H1 (cell line): ENCODE measurements at regions not wholly inside any gene's neighbourhood (a gene's known extent, or its start where the extent isn't known, plus 50 kb on each side); places are given as distances from the start of the nearest gene placed in this dataset.

Source experiments
- CTCF ChIA-PET: fragments of 300-600 bp; sonication (Branson Sonifier 250); formaldehyde crosslinking; loops from one replicate; lab custom pipeline; 2021; ENCODE audit not compliant: partially characterized antibody; lab: Charles Lee
- POLR2A ChIA-PET: fragments of 300-600 bp; sonication (Branson Sonifier 250); formaldehyde crosslinking; loops from one replicate; lab custom pipeline; 2021; ENCODE audit warnings: inconsistent platforms; ENCODE audit not compliant: partially characterized antibody; lab: Charles Lee
- DNase-seq, 2 experiments: peaks; one replicate each; pipeline versions ENCODE4 v3.0.0 to v3.0.0-alpha.2; 2010 to 2022; ENCODE audit warnings: low spot score in 2 of 2, low read depth in 1 of 2, mixed read lengths in 1 of 2
- FAIRE-seq: peaks from 2 replicates; lab custom pipeline; 2011; peaks lifted over from hg19 to GRCh38; lab: Jason Lieb, UNC
- H2AFZ ChIP-seq: 2 replicates; pipeline ENCODE4 v1.8.1; 2012; ENCODE audit warnings: low read length, inconsistent platforms
- H2AK5ac ChIP-seq: 2 replicates; pipeline ENCODE4 v1.6.1; 2013; ENCODE audit warnings: low read depth, low read length
- H2BK120ac ChIP-seq: replicated peaks from 2 replicates; pipeline ENCODE3; 2013; ENCODE audit warnings: low read depth, low read length, inconsistent platforms
- H2BK12ac ChIP-seq: 2 replicates; pipeline ENCODE4 v1.6.1; 2013; ENCODE audit warnings: low read depth, low read length
- H2BK15ac ChIP-seq: 2 replicates; pipeline ENCODE4 v1.6.1; 2013; ENCODE audit warnings: low read length
- H2BK20ac ChIP-seq: 2 replicates; pipeline ENCODE4 v1.6.1; 2013; ENCODE audit warnings: low read length
- H2BK5ac ChIP-seq: 2 replicates; pipeline ENCODE4 v1.6.1; 2013; ENCODE audit warnings: low read depth, low read length
- H3K14ac ChIP-seq: 2 replicates; pipeline ENCODE4 v1.6.1; 2013; ENCODE audit warnings: inconsistent platforms; ENCODE audit not compliant: insufficient read length
- H3K18ac ChIP-seq: 2 replicates; pipeline ENCODE4 v1.6.1; 2013; ENCODE audit warnings: low read length; ENCODE audit errors: extremely low read depth
- H3K23ac ChIP-seq: 2 replicates; pipeline ENCODE4 v1.6.1; 2013; ENCODE audit warnings: inconsistent platforms; ENCODE audit not compliant: insufficient read length
- H3K23me2 ChIP-seq: 2 replicates; pipeline ENCODE4 v1.6.1; 2013; ENCODE audit warnings: low read depth, low read length
- H3K27ac ChIP-seq: 2 replicates; pipeline ENCODE4 v1.6.1; 2011; ENCODE audit warnings: low read depth, low read length, inconsistent platforms
- H3K27me3 ChIP-seq, 4 experiments: replicated peaks in 1 of 4; 1 replicate in 1 of 4; 2 replicates in 3 of 4; pipeline versions ENCODE4 v1.6.1 to v1.8.1; 2011 to 2013; ENCODE audit warnings: low read length in 3 of 4, mild to moderate bottlenecking in 3 of 4, inconsistent platforms in 2 of 4, mixed read lengths in 2 of 4, moderate library complexity in 1 of 4; ENCODE audit not compliant: control insufficient read depth in 3 of 4, insufficient read depth in 3 of 4; ENCODE audit errors: extremely low read depth in 1 of 4
- H3K36me3 ChIP-seq, 4 experiments: 2 replicates each; pipeline versions ENCODE4 v1.6.1 to v1.8.1; 2011 to 2013; ENCODE audit warnings: mild to moderate bottlenecking in 4 of 4, low read length in 3 of 4, moderate library complexity in 2 of 4, control low read depth in 1 of 4, inconsistent platforms in 1 of 4; ENCODE audit not compliant: insufficient read depth in 4 of 4, control insufficient read depth in 2 of 4
- H3K4ac ChIP-seq: replicated peaks from 2 replicates; pipeline ENCODE3; 2013; ENCODE audit warnings: low read length, low read depth, mixed read lengths, inconsistent platforms; ENCODE audit not compliant: insufficient read length
- H3K4me1 ChIP-seq, 4 experiments: replicated peaks in 1 of 4; 1 replicate in 1 of 4; 2 replicates in 3 of 4; pipeline versions ENCODE4 v1.6.1 to v1.8.1; 2011 to 2013; ENCODE audit warnings: low read length in 3 of 4, inconsistent platforms in 2 of 4, mixed read lengths in 1 of 4; ENCODE audit not compliant: insufficient read depth in 4 of 4, control insufficient read depth in 3 of 4
- H3K4me2 ChIP-seq, 2 experiments: 2 replicates each; pipeline versions ENCODE4 v1.6.1 to v1.8.1; 2011 to 2013; ENCODE audit warnings: low read depth in 2 of 2, low read length in 2 of 2, control low read depth in 1 of 2, inconsistent platforms in 1 of 2, mild to moderate bottlenecking in 1 of 2; ENCODE audit not compliant: insufficient read depth in 1 of 2
- H3K4me3 ChIP-seq, 4 experiments: fragments of 200-600, 300-600 bp in 1 of 4; sonication (generic), shearing (Covaris generic), sonication (Bioruptor Twin) in 1 of 4; 2 replicates each; pipeline versions ENCODE4 v1.5.1 to v1.8.1; 2011 to 2016; ENCODE audit warnings: low read length in 4 of 4, low read depth in 3 of 4, control low read depth in 2 of 4, inconsistent platforms in 2 of 4, mild to moderate bottlenecking in 2 of 4, mixed read lengths in 1 of 4, moderate library complexity in 1 of 4; ENCODE audit not compliant: insufficient read depth in 2 of 4; ENCODE audit errors: extremely low read depth in 1 of 4
- H3K56ac ChIP-seq: replicated peaks from 2 replicates; pipeline ENCODE3; 2013; ENCODE audit warnings: low read depth, mild to moderate bottlenecking, mixed read lengths, low read length, inconsistent platforms; ENCODE audit not compliant: insufficient read length
- H3K79me1 ChIP-seq: 2 replicates; pipeline ENCODE4 v1.6.1; 2013; ENCODE audit warnings: low read depth, low read length, control low read depth
- H3K79me2 ChIP-seq, 2 experiments: 2 replicates each; pipeline versions ENCODE4 v1.6.1 to v1.8.1; 2012 to 2013; ENCODE audit warnings: low read length in 2 of 2, mild to moderate bottlenecking in 2 of 2, inconsistent platforms in 1 of 2; ENCODE audit not compliant: insufficient read depth in 2 of 2, control insufficient read depth in 1 of 2
- H3K9ac ChIP-seq, 4 experiments: replicated peaks in 1 of 4; 1 replicate in 1 of 4; 2 replicates in 3 of 4; pipeline versions ENCODE4 v1.6.1 to v1.8.1; 2011 to 2013; ENCODE audit warnings: low read depth in 3 of 4, low read length in 3 of 4, control low read depth in 2 of 4, mild to moderate bottlenecking in 2 of 4, moderate library complexity in 2 of 4, inconsistent platforms in 1 of 4; ENCODE audit errors: extremely low read depth in 1 of 4
- H3K9me3 ChIP-seq, 2 experiments: 2 replicates each; pipeline versions ENCODE4 v1.6.1 to v1.8.1; 2012 to 2013; ENCODE audit warnings: mild to moderate bottlenecking in 2 of 2, moderate library complexity in 2 of 2, control low read depth in 1 of 2, inconsistent platforms in 1 of 2, low read depth in 1 of 2, low read length in 1 of 2, mixed read lengths in 1 of 2; ENCODE audit not compliant: insufficient read depth in 2 of 2
- H4K20me1 ChIP-seq, 2 experiments: replicated peaks in 1 of 2; 2 replicates each; pipeline versions ENCODE3 to v1.8.1; 2011 to 2013; ENCODE audit warnings: inconsistent platforms in 2 of 2, low read length in 2 of 2, mild to moderate bottlenecking in 1 of 2; ENCODE audit not compliant: insufficient read depth in 2 of 2, control insufficient read depth in 1 of 2
- H4K5ac ChIP-seq: 2 replicates; pipeline ENCODE4 v1.6.1; 2013; ENCODE audit warnings: low read length, low read depth, mixed read lengths, inconsistent platforms; ENCODE audit not compliant: insufficient read length
- H4K8ac ChIP-seq: 2 replicates; pipeline ENCODE4 v1.8.0; 2013; ENCODE audit warnings: mild to moderate bottlenecking, moderate library complexity, low read length, inconsistent platforms; ENCODE audit not compliant: insufficient read depth; ENCODE audit errors: extremely low read depth
- H4K91ac ChIP-seq: replicated peaks from 2 replicates; pipeline ENCODE3; 2013; ENCODE audit warnings: low read length, mixed read lengths, inconsistent platforms; ENCODE audit not compliant: insufficient read length
- ATF3 ChIP-seq: IDR thresholded peaks from 2 replicates; pipeline ENCODE4 v1.6.1; 2011; ENCODE audit warnings: low read depth, mild to moderate bottlenecking, low read length; ENCODE audit not compliant: insufficient read depth
- CEBPB ChIP-seq: IDR thresholded peaks from 2 replicates; pipeline ENCODE4 v1.6.1; 2012; ENCODE audit warnings: low read depth, low read length
- CHD1 ChIP-seq: IDR thresholded peaks from 2 replicates; pipeline ENCODE4 v1.6.1; 2012; ENCODE audit warnings: low read depth, low read length, improper control_type of control experiment
- CREB1 ChIP-seq: IDR thresholded peaks from 2 replicates; pipeline ENCODE4 v1.6.1; 2012; ENCODE audit warnings: inconsistent platforms
- HDAC6 ChIP-seq: IDR thresholded peaks from one replicate; pipeline ENCODE4 v1.7.1; 2012; ENCODE audit warnings: low read depth, mild to moderate bottlenecking, inconsistent platforms, low read length, moderate library complexity
- NANOG ChIP-seq: IDR thresholded peaks from 2 replicates; pipeline ENCODE4 v1.6.1; 2011; ENCODE audit warnings: low read length, low read depth, mild to moderate bottlenecking, inconsistent platforms; ENCODE audit not compliant: insufficient read depth, poor library complexity, severe bottlenecking
- RAD21 ChIP-seq, 2 experiments: IDR thresholded peaks in 1 of 2; conservative IDR thresholded peaks in 1 of 2; 2 replicates each; pipeline ENCODE4 v1.6.1; 2011; ENCODE audit warnings: low read depth in 2 of 2, low read length in 2 of 2, improper control_type of control experiment in 1 of 2, inconsistent platforms in 1 of 2, mild to moderate bottlenecking in 1 of 2, moderate library complexity in 1 of 2
- RNF2 ChIP-seq: fragments of 200-900, 300-1000 bp; sonication (generic); IDR thresholded peaks from 2 replicates; pipeline ENCODE4 v1.7.1; 2016; ENCODE audit warnings: borderline replicate concordance, low read depth, mild to moderate bottlenecking, antibody characterized with exemption, low read length; ENCODE audit not compliant: poor library complexity, severe bottlenecking; ENCODE audit errors: missing control alignments
- SAP30 ChIP-seq: fragments of 300-600 bp; sonication (generic); IDR thresholded peaks from 2 replicates; pipeline ENCODE4 v1.7.1; 2012; ENCODE audit warnings: low read length, moderate library complexity, mild to moderate bottlenecking, inconsistent platforms; ENCODE audit not compliant: insufficient read depth, insufficient replicate concordance
- SIN3A ChIP-seq, 2 experiments: IDR thresholded peaks in 1 of 2; conservative IDR thresholded peaks in 1 of 2; 2 replicates each; pipeline ENCODE4 v1.6.1; 2011 to 2012; ENCODE audit warnings: low read length in 2 of 2, improper control_type of control experiment in 1 of 2, low read depth in 1 of 2, mild to moderate bottlenecking in 1 of 2
- SP4 ChIP-seq: IDR thresholded peaks from 2 replicates; pipeline ENCODE4 v1.6.1; 2012; ENCODE audit warnings: low read length, inconsistent platforms
- TAF1 ChIP-seq: IDR thresholded peaks from 2 replicates; pipeline ENCODE4 v1.6.1; 2011; ENCODE audit warnings: mild to moderate bottlenecking, low read depth, low read length
- WGBS, 2 experiments: shearing (Covaris generic) in 1 of 2; methylation state at CpG; one replicate each; pipeline versions ENCODE4 v1.1.6 to v1.1.7; 2013 to 2015; ENCODE audit warnings: low lambda C conversion rate in 2 of 2, mixed read lengths in 2 of 2, inconsistent platforms in 1 of 2, low coverage in 1 of 2, missing lambda C conversion rate in 1 of 2; ENCODE audit not compliant: insufficient replicate concordance in 2 of 2, insufficient coverage in 1 of 2, insufficient read length in 1 of 2; ENCODE audit errors: extremely low coverage in 1 of 2, missing lambda C conversion rate in 1 of 2; 5-methylcytosine and 5-hydroxymethylcytosine counted together

GRCh38 chr10:130780763-130781162 lies 530.8 kb downstream of the TCERG1L start:
- H3K9ac ChIP-seq: no peak overlapping the region; a peak in 1 of 7 replicates
- H3K27me3 ChIP-seq: no peaks in the 10 kb centered on the region
- H3K4me3 ChIP-seq: no peak overlapping the region
- no peak overlapping the region for H4K91ac ChIP-seq
- no peaks in the 10 kb centered on the region for H3K23me2 ChIP-seq
- peaks cover 0 to 2% of the 10 kb centered on the region in 2 experiments for H4K20me1 ChIP-seq
- TF ChIP-seq NANOG (no peak), CEBPB (no peak), RAD21 (IDR thresholded peaks at IDR 0.05 in 1 of 2, conservative IDR thresholded peaks at IDR 0.05 in 1 of 2; ENCODE audit: low read depth in 2 of 2, low read length in 2 of 2) (no peak), ATF3 (no peak), SAP30 (no peak), CHD1 (no peak), SP4 (no peak), HDAC6 (no peak), CREB1 (no peak), TAF1 (no peak), SIN3A (conservative IDR thresholded peaks at IDR 0.05 in 1 of 2, IDR thresholded peaks at IDR 0.05 in 1 of 2; ENCODE audit: low read depth in 1 of 2, low read length in 2 of 2) (no peak), RNF2 (no peak)
- no peaks in the 10 kb centered on the region for H3K4me1 ChIP-seq
- H4K8ac ChIP-seq: no peak overlapping the region
- H3K27ac ChIP-seq: no peak overlapping the region
- DNase-seq (no peak), FAIRE-seq (no peak)
- H3K36me3 ChIP-seq: no peaks in the 10 kb centered on the region
- ChIA-PET POLR2A (no interaction called here), CTCF (interaction anchor here (0.6 to 0.8 kb wide), 2 partner anchors 30 to 481 kb away, joined by 3 to 5 read pairs; no protein-coding TSS in a partner anchor)
- 93% methylated on average over 9 of the region's 9 CpGs; no CpG with 5 or more reads in 1 of the 2 experiments for WGBS, 2 experiments
- H3K79me2 ChIP-seq: no peaks in the 10 kb centered on the region
- H3K18ac ChIP-seq: no peak overlapping the region
- H2AK5ac ChIP-seq: no peak overlapping the region
- H3K79me1 ChIP-seq: no peaks in the 10 kb centered on the region
- H3K56ac ChIP-seq: no peak overlapping the region
- no peak overlapping the region for H2BK12ac ChIP-seq
- no peak overlapping the region for H2BK20ac ChIP-seq
- no peak overlapping the region for H3K4me2 ChIP-seq
- H3K14ac ChIP-seq: no peak overlapping the region
- H2BK15ac ChIP-seq: no peak overlapping the region
- no peak overlapping the region for H2AFZ ChIP-seq
- no peak overlapping the region for H4K5ac ChIP-seq
- no peaks in the 10 kb centered on the region for H3K9me3 ChIP-seq
- H3K23ac ChIP-seq: no peak overlapping the region
- H2BK120ac ChIP-seq: no peak overlapping the region
- H3K4ac ChIP-seq: peak overlapping the region; percentile 55
- H2BK5ac ChIP-seq: no peak overlapping the region
